ENCODE measurements at regions not wholly inside any gene's neighbourhood (a gene's known extent, or its start where the extent isn't known, plus 50 kb on each side); places are given as distances from the start of the nearest gene placed in this dataset.

DNA sequence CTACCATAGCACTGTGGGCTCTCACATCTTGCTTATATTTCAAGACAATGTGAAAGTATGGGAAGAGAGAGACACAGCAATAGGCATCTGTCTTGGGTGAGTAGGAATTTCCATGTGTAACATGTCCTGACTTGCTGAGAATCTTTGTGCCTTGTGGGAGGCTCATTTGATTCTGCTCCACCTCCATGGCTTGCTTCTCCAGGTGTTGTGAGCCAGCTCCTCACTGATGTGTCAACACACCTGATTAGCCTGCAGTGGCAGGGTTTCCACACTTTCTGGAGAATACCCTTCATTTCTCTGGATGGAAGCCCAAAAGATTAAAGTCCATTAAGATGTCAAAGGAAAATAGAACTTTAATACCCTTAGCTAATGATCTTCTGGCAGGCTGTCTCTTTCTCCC lies 613.6 kb downstream of the ZNF608 start:
- TF ChIP-seq CTCF (IDR thresholded peaks at IDR 0.05) (no peak), POLR2A (IDR thresholded peaks at IDR 0.05) (no peak)

Measured in stomach (tissue), 4 donors.